Ovary (tissue), 7 donors: ENCODE measurements at regions not wholly inside any gene's neighbourhood (a gene's known extent, or its start where the extent isn't known, plus 50 kb on each side); places are given as distances from the start of the nearest gene placed in this dataset.

Experiments
- DNase-seq, 5 donors: peaks; one replicate each; pipeline ENCODE4 v3.0.0-alpha.2; 2019 to 2020
- H3K27ac ChIP-seq, 2 donors: fragments of 200-600 bp; one replicate each; pipeline versions ENCODE4 v1.5.1 to v1.8.0; 2019 to 2022
- H3K27me3 ChIP-seq: fragments of 200-600 bp; one replicate; pipeline ENCODE4 v1.8.0; 2022
- H3K36me3 ChIP-seq: fragments of 200-600 bp; sonication (generic); one replicate; pipeline ENCODE4 v1.5.1; 2019
- H3K4me1 ChIP-seq: one replicate; pipeline ENCODE4 v1.8.1; 2013; ENCODE audit warnings: mild to moderate bottlenecking, moderate library complexity; ENCODE audit not compliant: insufficient read depth
- H3K4me3 ChIP-seq: fragments of 200-600 bp; sonication (generic); one replicate; pipeline ENCODE4 v1.5.1; 2017
- H3K9me3 ChIP-seq, 2 donors: fragments of 200-600 bp in 1 of 2; sonication (generic) in 1 of 2; one replicate each; pipeline versions ENCODE4 v1.5.1 to v1.8.1; 2013 to 2019; ENCODE audit warnings: mild to moderate bottlenecking in 1 of 2, moderate library complexity in 1 of 2
- EP300 ChIP-seq: sonication (generic); formaldehyde crosslinking; IDR thresholded peaks from one replicate; pipeline ENCODE4 v1.6.1; 2017; ENCODE audit warnings: antibody characterized with exemption
- POLR2A ChIP-seq: fragments of 450-650 bp; IDR thresholded peaks from one replicate; pipeline ENCODE4 v1.6.1; 2017; ENCODE audit warnings: antibody characterized with exemption, mild to moderate bottlenecking, moderate library complexity
- WGBS, 3 donors: extraction: QIAGEN DNeasy Blood & Tissue Kit in 1 of 3; methylation state at CpG; one replicate each; pipeline versions ENCODE4 v1.1.5 to v1.1.7; 2013 to 2017; 5-methylcytosine and 5-hydroxymethylcytosine counted together
- intact Hi-C, 4 donors: fragments of 100-400 bp; cut with DNase I; formaldehyde crosslinking; loops; one replicate each; pipeline versions ENCODE4 v1.11.0 to v1.15.1; 2022 to 2023
- TF ChIP-seq, protein P1 (sequence below), 3 donors: fragments of 450-650 bp in 2 of 3; fragments of 200-600 bp in 1 of 3; IDR thresholded peaks; one replicate each; pipeline versions ENCODE4 v1.5.1 to v1.8.0; 2016 to 2022; ENCODE audit warnings: antibody characterized with exemption in 3 of 3, mild to moderate bottlenecking in 1 of 3
- donor health status: DM: no; HTN: no; CAD: no; lungs with moderate emphysema.
- donor health status: DM: no; HTN: no; CAD: no.
- donor health status: Bipolar disorder and iron deficiency.
- donor health status: DM: no; HTN: no; CAD: no.
- donor health status: DM: yes; HTN: yes; CAD: no.

- TF ChIP-seq POLR2A, result no peak
- no peak for TF ChIP-seq EP300
- TF ChIP-seq, protein P1, sequence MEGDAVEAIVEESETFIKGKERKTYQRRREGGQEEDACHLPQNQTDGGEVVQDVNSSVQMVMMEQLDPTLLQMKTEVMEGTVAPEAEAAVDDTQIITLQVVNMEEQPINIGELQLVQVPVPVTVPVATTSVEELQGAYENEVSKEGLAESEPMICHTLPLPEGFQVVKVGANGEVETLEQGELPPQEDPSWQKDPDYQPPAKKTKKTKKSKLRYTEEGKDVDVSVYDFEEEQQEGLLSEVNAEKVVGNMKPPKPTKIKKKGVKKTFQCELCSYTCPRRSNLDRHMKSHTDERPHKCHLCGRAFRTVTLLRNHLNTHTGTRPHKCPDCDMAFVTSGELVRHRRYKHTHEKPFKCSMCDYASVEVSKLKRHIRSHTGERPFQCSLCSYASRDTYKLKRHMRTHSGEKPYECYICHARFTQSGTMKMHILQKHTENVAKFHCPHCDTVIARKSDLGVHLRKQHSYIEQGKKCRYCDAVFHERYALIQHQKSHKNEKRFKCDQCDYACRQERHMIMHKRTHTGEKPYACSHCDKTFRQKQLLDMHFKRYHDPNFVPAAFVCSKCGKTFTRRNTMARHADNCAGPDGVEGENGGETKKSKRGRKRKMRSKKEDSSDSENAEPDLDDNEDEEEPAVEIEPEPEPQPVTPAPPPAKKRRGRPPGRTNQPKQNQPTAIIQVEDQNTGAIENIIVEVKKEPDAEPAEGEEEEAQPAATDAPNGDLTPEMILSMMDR (IDR thresholded peaks at IDR 0.05), result no peak
- DNase-seq, result no peak
- intact Hi-C loops, result no loop called here
- Histone ChIP-seq H3K36me3 (no peaks in the 10 kb centered on the region), H3K27me3 (no peaks in the 10 kb centered on the region), H3K4me3 (no peak overlapping the region), H3K4me1 (no peaks in the 10 kb centered on the region), H3K27ac (no peak overlapping the region), H3K9me3 (no peaks in the 10 kb centered on the region)
Measured at GRCh38 chr4:14284578-14284977, 657.1 kb upstream of the BOD1L1 start.

DNA sequence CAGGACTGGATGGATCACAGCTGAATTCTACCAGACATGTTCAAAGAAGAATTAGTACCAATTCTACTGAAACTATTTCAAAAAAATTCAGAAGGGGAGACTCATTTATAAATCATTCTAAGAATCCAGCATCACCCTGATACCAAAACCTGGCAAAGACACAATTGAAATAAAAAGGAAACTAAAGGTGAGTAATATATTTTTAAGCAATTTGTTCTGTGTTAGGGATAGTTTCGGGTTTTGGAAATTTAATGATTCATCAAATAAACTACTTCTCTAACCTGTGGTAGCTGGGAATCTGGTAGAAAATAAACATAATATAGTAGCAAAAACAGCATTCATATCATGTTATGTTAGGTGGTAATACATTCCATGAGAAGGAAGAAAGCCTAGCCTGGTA is 662.2 kb upstream of the BOD1L1 start:
- Histone ChIP-seq H3K4me1 (no peaks in the 10 kb centered on the region), H3K27me3 (no peaks in the 10 kb centered on the region), H3K9me3 (no peaks in the 10 kb centered on the region), H3K36me3 (no peaks in the 10 kb centered on the region), H3K4me3 (no peak overlapping the region), H3K27ac (no peak overlapping the region)
- intact Hi-C loops, result no loop called here
- no peak for TF ChIP-seq EP300
- TF ChIP-seq POLR2A, result no peak
- TF ChIP-seq, protein P1 (IDR thresholded peaks at IDR 0.05), result no peak
- whole genome bisulfite sequencing, 3 donors, result 70 to 89% (median 74%) methylated on average over 1 of the region's 1 CpG
- DNase-seq, result no peak

GRCh38 chr4:14293582-14293981 is 666.1 kb upstream of the BOD1L1 start:
- H3K4me3 ChIP-seq, result no peak overlapping the region
- TF ChIP-seq EP300 (no peak), POLR2A (no peak)
- TF ChIP-seq, protein P1 (IDR thresholded peaks at IDR 0.05), result no peak
- H3K4me1 ChIP-seq, result no peaks in the 10 kb centered on the region
- H3K27me3 ChIP-seq, result no peaks in the 10 kb centered on the region
- no peak for DNase-seq
- intact Hi-C loops, result no loop called here
- no peaks in the 10 kb centered on the region for H3K36me3 ChIP-seq
- WGBS, 3 donors, result 87 to 91% (median 91%) methylated on average over 3 of the region's 3 CpGs
- no peak overlapping the region for H3K27ac ChIP-seq
- H3K9me3 ChIP-seq, result no peaks in the 10 kb centered on the region

GRCh38 chr4:14294611-14295010 is 667.1 kb upstream of the BOD1L1 start:
- intact Hi-C loops, result no loop called here
- H3K36me3 ChIP-seq, result no peaks in the 10 kb centered on the region

More at GRCh38 chr4:14294611-14295010, 667.1 kb upstream of the BOD1L1 start:
- no peak for DNase-seq
- H3K9me3 ChIP-seq, result no peaks in the 10 kb centered on the region
- no peaks in the 10 kb centered on the region for H3K27me3 ChIP-seq
- H3K4me3 ChIP-seq, result no peak overlapping the region
- 35 to 44% (median 43%) methylated on average over 2 of the region's 2 CpGs for WGBS, 3 donors
- no peaks in the 10 kb centered on the region for H3K4me1 ChIP-seq
- no peak overlapping the region for H3K27ac ChIP-seq
- no peak for TF ChIP-seq POLR2A
- no peak for TF ChIP-seq EP300
- TF ChIP-seq, protein P1 (IDR thresholded peaks at IDR 0.05), result no peak
